ENCODE measurements at regions not wholly inside any gene's neighbourhood (a gene's known extent, or its start where the extent isn't known, plus 50 kb on each side); places are given as distances from the start of the nearest gene placed in this dataset.

GRCh38 chr2:71990826-71991225 is 156.8 kb downstream of the CYP26B1 start:
- intact Hi-C loops (cut with DNase I), result no loop called here
- Histone ChIP-seq H3K27ac (no peak overlapping the region), H3K27me3 (no peaks in the 10 kb centered on the region), H3K9me3 (no peaks in the 10 kb centered on the region), H3K4me1 (no peaks in the 10 kb centered on the region), H3K36me3 (no peaks in the 10 kb centered on the region), H3K4me3 (no peak overlapping the region)
- no peak for DNase-seq
- WGBS, 2 donors, result 79 to 88% methylated on average over 3 of the region's 3 CpGs
- TF ChIP-seq, protein P1, sequence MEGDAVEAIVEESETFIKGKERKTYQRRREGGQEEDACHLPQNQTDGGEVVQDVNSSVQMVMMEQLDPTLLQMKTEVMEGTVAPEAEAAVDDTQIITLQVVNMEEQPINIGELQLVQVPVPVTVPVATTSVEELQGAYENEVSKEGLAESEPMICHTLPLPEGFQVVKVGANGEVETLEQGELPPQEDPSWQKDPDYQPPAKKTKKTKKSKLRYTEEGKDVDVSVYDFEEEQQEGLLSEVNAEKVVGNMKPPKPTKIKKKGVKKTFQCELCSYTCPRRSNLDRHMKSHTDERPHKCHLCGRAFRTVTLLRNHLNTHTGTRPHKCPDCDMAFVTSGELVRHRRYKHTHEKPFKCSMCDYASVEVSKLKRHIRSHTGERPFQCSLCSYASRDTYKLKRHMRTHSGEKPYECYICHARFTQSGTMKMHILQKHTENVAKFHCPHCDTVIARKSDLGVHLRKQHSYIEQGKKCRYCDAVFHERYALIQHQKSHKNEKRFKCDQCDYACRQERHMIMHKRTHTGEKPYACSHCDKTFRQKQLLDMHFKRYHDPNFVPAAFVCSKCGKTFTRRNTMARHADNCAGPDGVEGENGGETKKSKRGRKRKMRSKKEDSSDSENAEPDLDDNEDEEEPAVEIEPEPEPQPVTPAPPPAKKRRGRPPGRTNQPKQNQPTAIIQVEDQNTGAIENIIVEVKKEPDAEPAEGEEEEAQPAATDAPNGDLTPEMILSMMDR (IDR thresholded peaks at IDR 0.05), result no peak
- no peak for TF ChIP-seq POLR2A (IDR thresholded peaks at IDR 0.05)

- Histone ChIP-seq H3K27me3 (no peaks in the 10 kb centered on the region), H3K9me3 (no peaks in the 10 kb centered on the region), H3K4me1 (no peaks in the 10 kb centered on the region), H3K27ac (no peak overlapping the region), H3K36me3 (no peaks in the 10 kb centered on the region), H3K4me3 (no peak overlapping the region)
- intact Hi-C loops (cut with DNase I), result no loop called here
- TF ChIP-seq, protein P1 (IDR thresholded peaks at IDR 0.05), result no peak
- TF ChIP-seq POLR2A (IDR thresholded peaks at IDR 0.05), result no peak
- no peak for DNase-seq
- 85% methylated on average over 6 of the region's 6 CpGs for WGBS, 2 donors
These were observed 157.5 kb downstream of the CYP26B1 start for GRCh38 chr2:71990122-71990521.

DNA sequence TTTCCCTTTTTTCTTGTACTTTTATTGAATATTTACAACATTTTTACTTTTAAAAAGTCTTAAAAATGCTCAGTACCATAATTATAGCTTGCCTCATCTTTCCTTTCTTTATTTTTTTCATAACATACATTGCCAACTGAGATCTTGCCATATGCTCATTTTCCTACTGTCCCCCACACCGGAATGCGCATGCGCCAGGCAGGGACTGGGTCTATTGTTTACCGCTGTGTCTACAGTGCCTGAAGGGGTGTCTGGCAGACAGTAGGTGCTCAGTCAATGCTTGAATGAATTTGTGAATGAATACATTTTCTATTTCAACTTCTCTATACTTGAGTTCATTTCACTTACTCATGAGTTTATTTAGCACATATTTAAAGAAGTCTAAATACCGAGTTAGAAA is 158.0 kb downstream of the CYP26B1 start:
- intact Hi-C loops (cut with DNase I), result no loop called here
- TF ChIP-seq POLR2A (IDR thresholded peaks at IDR 0.05), result no peak
- TF ChIP-seq, protein P1 (IDR thresholded peaks at IDR 0.05), result no peak
- DNase-seq, result no peak

DNA sequence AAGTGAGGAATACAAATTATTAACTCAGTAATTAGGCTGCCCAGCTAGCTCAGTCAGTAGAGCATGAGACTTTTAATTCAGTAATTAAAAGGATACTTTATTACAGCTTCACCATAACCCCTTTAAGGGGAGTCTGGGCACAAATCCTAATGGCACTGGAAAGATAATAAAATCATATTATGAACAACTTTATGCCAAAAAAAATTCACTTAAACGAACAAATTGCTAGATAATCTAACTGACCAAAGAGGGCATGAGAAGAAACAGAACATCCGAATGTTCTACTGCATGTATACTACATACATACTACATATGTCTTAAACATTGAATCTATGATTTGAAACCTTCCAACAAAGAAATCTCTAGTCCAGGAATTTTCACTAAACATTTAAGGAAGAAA is 159.5 kb downstream of the CYP26B1 start:
- no peak for DNase-seq
- 67 to 72% methylated on average over 2 of the region's 2 CpGs for WGBS, 2 donors
- TF ChIP-seq, protein P1 (IDR thresholded peaks at IDR 0.05), result no peak
- TF ChIP-seq POLR2A (IDR thresholded peaks at IDR 0.05), result no peak
- H3K9me3 ChIP-seq, result no peaks in the 10 kb centered on the region
- H3K27me3 ChIP-seq, result no peaks in the 10 kb centered on the region
- no peaks in the 10 kb centered on the region for H3K36me3 ChIP-seq
- H3K27ac ChIP-seq, result no peak overlapping the region
- H3K4me3 ChIP-seq, result no peak overlapping the region
- no peaks in the 10 kb centered on the region for H3K4me1 ChIP-seq
- intact Hi-C loops (cut with DNase I), result no loop called here

More for the DNA sequence above, 158.0 kb downstream of the CYP26B1 start:
- Histone ChIP-seq H3K27ac (no peak overlapping the region), H3K4me1 (no peaks in the 10 kb centered on the region), H3K36me3 (no peaks in the 10 kb centered on the region), H3K27me3 (no peaks in the 10 kb centered on the region), H3K4me3 (no peak overlapping the region), H3K9me3 (no peaks in the 10 kb centered on the region)
- WGBS, 2 donors, result 57 to 86% methylated on average over 5 of the region's 5 CpGs

DNA sequence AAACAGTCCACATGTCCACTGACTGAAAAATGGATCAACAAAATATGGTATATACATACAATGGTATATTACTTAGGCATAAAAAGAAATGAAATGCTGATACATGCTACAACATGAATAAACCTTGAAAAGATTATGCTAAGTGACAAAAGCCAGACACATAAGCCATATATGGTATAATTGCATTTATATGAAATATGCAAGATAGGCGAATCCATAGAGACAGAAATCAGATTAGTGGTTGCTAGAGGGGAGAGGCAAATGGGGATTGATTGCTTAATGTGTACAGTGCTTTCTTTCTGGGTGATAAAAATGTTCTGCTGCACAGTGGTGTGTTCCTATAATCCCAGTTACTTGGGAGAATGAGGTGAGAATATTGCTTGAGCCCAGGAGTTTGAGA is 171.0 kb downstream of the CYP26B1 start:
- Histone ChIP-seq H3K4me3 (no peak overlapping the region), H3K27me3 (peaks cover 0 to 15% (median 0%) of the 10 kb centered on the region in 4 donors), H3K9me3 (peaks cover 0 to 4% (median 0%) of the 10 kb centered on the region in 3 donors), H3K4me1 (no peaks in the 10 kb centered on the region), H3K36me3 (no peaks in the 10 kb centered on the region), H3K27ac (no peak overlapping the region)
- intact Hi-C loops (cut with DNase I), result no loop called here
- DNase-seq, result no peak
- TF ChIP-seq, protein P1 (IDR thresholded peaks at IDR 0.05), result no peak
- no peak for TF ChIP-seq POLR2A (IDR thresholded peaks at IDR 0.05)
- 57 to 76% methylated on average over 1 of the region's 1 CpG for WGBS, 2 donors
